GM21360 (cell line): ENCODE measurements at regions not wholly inside any gene's neighbourhood (a gene's known extent, or its start where the extent isn't known, plus 50 kb on each side); places are given as distances from the start of the nearest gene placed in this dataset.
"Not testable (repeated sequence)": the region's sequence is repeated elsewhere in the genome, so short reads cannot be mapped to it uniquely, and the experiment has no call there.

Source experiments
- ATAC-seq: cut with Tn5 transposase; IDR thresholded peaks from one replicate; pipeline ENCODE4 v1.9.1; 2021; ENCODE audit warnings: mild to moderate bottlenecking, moderate library complexity; ENCODE audit not compliant: unreplicated experiment

- no peak for ATAC-seq
Measured at GRCh38 chr3:33919312-33920120, 121.1 kb downstream of the PDCD6IP start.

GRCh38 chr3:33920511-33920910 is 122.1 kb downstream of the PDCD6IP start:
- no peak for ATAC-seq

DNA sequence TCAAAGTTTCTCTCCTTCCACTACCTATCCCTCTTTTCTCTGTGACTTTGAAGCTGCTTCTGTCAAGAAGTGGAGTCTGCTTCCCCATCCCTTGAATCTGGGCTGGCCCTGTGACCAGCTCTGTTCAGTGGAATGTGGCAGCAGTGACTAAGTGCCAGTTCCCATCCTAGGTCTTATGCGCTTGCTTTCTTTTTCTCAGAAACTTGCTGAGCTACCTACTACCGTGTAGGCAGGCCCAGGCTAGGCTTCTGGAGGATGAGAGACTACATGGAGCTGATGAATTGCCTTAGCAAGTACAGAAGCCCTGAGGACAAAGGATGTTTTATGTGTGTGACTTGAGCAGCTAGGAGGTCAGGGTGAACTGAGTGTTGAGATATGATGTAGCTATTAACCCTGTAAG is 123.2 kb downstream of the PDCD6IP start:
- ATAC-seq = no peak

GRCh38 chr3:33926998-33927605 is 128.7 kb downstream of the PDCD6IP start:
- no peak for ATAC-seq

DNA sequence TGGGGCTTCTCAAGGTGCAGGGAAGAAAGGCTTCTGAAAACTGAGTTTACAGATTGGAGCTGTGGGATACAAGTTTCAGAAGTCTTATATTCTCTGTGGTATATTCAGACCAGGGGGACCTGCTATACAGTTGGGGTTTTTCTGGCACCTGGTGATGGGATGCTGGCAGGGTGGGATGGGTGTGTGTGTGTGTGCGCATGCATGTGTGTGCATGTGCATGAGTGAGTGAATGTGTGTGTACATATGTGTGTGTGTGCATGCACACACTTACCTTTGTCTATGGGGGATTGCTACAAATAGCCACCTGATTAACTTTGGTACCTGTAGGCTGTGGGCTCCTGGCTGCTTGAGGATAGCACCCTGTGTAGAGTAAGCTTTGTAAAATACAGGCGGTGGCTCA is 131.4 kb downstream of the PDCD6IP start:
- ATAC-seq = no peak

DNA sequence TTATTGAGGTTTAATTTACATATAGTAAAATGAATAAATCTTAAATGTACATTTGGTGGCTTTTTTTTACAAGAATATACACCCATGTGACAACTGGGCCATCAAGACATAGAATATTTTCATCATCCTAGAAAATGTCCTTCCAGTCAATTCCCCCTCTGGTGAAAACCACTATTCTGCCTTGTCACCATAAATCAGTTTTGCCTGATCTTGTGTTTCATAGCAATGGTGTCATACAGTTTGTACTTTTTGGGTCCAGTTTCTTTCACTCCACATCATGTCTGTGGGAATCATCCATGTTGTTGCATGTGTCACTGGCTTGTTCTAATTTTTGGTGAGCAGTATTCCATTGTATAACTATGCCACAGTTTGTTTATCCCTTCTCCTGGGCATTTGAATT is 133.1 kb downstream of the PDCD6IP start:
- no peak for ATAC-seq

GRCh38 chr3:33932010-33932764 is 133.8 kb downstream of the PDCD6IP start:
- ATAC-seq = no peak

DNA sequence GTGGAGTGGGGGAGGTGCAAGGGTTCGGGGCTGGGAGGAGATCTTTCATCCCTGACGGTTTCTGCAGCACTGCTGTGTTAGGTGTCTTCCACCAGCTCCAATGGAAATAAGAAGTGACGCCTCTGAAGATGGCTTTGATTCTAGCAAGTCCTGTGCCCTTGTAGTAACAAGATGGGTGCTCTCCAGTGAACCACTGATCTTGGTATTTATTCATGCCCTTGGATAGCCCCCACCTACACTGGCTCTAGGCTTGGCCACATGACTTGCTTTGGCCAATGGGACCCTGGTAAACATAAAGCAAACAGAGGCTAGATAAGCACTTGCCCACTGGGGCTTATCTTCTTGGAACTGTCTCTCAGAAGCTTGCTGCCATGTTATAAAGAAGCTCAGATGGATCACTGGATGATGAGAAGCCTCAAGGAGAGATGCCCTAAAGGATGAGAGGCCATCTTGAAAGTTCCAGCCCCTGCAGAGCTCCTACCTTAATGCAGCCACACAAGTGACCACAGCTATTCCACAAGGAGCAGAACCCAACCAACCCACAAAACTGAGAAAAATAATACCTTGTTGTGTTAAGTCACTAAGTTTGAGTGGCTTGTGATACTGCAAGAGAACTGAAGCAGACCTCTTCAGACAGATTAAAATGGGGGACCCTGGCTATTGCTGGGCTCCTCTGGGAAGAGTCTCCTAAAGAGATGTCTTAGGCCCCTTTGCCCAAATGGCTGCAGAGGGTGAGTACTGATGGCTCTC is 137.9 kb downstream of the PDCD6IP start:
- ATAC-seq = no peak

DNA sequence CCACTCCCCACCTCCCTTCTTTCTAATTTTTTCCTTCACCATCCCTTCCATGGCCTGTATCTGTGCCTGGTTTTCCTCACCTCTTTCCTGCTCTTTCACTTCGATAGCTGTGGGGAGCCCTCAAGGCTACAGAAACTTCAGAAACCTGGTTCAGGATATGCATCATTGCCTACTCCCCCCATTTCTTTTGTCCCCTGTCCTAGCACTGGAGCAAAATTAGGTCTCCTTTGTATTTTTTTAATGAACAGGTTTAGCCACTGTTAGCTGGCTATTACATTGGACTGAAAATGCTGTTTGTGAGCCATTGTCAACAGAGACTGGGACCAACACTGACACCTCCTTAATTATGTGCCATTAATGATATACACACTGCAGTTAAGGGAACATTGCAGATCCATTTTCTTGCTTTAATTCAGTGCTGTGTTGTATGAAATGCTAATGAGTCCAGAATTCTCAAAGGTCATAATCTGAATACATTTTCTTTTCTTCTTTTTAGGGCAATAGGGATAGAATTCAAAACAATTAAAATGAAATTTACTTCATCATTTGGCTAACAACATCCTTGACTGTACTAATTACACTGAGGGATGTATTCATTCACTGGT is 138.6 kb downstream of the PDCD6IP start:
- ATAC-seq = no peak

DNA sequence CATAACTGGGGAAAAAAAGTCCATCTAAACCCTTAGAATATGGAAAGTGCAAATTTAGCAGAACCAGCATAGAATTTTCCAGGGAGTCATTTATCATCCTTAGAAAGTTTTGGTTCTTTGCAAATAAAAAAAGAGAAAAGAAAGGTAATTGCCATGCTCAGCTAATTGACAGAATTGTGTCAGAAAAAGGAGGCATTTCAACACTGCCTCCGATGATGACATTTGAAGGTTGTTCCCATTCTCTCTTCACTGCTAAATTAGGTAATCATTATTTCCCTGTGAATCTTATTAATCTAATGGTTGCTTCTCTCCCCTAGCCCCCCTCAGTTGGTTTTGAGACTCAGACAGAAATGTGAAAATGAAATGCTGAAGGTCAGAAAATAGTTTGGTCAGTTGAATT is 139.2 kb downstream of the PDCD6IP start:
- ATAC-seq = no peak

GRCh38 chr3:33940149-33940548 is 141.7 kb downstream of the PDCD6IP start:
- ATAC-seq = no peak

DNA sequence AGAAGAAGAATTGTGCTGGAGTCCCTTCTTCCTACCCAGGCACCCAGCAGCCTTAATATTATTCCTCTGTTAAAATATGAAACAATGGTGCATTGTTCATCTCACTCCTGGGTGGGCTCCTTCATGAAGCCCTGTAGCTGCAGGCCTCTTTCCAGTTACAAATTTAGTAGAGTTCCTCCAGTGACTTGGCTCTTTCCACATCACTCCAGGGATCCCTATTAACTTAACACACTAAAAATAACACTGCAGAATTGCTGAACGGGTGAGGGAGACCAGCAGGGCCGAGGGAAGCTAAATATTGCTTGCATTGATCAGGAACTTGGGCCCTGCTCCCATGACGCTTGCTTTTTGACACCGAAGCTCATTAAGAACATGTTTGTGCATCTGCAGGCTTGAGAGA is 142.3 kb downstream of the PDCD6IP start:
- no peak for ATAC-seq

DNA sequence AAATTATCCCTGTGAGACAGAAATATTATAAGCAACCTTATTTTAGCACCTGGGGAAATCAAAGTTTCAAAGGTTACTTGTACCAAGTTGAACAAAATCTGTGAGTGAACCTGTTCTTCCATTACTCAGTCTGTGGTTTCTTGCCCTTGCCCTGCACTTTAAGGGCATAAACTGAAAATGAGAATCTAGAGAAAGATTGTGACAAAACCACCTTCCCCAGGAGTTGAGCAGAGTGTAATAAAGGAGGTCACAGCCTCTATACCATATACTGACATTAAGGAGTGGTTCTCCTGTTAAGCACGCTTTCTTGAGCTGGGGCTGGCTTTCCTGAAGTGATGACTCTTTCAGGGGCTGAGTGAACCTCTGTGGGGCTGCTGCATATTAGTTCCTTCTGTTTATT is 143.4 kb downstream of the PDCD6IP start:
- no peak for ATAC-seq

DNA sequence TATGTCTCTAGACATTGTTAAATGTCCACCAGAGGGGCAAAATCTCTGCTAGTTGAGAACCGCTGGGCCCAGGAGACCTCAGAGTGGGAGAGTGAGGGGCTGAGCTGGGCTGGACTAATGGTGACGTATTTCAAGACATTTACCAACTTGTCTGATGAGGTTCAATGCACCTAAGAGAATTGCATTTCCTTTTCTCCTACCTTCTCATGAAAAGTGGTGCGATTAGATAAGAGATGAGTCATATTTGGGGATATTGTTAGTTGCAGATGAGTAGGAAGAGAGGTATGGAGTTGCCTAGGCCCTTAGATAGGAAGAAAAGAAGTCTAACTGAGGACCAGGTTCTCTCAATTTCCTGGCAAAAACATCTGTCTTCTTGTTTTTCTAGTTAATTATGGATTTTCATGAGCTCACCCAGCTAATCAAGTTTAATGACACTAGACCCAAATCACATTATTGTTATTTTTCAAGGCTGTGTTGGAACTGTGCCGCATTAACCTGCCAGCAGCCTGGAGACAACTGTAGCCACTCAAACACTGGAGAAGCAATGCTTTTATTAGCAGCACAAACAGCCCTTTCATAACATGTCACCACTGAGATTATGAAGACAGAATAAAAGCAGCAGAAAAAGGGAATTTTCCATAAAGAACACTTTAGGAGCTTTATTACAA is 144.2 kb downstream of the PDCD6IP start:
- no peak for ATAC-seq

DNA sequence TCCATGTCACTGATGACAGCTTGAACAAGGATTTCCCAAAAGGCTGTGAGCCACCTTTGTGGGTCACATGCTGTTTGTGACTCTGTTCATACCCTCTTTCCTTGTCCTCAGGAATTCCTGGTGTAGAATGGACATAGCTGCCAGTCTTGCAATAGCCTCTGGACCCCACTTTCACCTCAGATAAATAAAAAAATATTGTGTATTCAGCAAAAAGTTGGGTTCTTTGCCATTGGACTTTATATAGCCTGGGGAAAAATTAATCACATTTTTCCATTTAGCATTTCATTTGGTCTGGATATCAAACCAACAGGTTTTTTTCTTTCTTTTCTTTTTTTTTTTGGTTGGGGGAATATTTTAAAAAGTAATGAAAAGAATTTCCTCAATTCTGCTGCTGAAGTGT is 144.8 kb downstream of the PDCD6IP start:
- ATAC-seq = no peak

DNA sequence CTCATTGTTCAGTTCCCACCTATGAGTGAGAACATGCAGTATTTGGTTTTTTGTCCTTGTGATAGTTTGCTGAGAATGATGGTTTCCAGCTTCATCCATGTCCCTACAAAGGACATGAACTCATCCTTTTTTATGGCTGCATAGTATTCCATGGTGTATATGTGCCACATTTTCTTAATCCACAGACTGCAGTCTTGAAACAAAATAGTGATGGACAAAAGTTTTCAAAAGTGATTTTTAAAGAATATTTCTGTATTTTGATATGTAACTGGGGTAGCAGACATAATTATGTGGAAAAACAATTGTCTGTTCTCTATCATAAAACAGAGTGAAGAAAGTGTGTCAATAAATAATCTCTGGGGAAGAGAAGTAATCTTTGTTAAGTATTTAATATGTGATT is 148.2 kb downstream of the PDCD6IP start:
- not testable (repeated sequence) for ATAC-seq

DNA sequence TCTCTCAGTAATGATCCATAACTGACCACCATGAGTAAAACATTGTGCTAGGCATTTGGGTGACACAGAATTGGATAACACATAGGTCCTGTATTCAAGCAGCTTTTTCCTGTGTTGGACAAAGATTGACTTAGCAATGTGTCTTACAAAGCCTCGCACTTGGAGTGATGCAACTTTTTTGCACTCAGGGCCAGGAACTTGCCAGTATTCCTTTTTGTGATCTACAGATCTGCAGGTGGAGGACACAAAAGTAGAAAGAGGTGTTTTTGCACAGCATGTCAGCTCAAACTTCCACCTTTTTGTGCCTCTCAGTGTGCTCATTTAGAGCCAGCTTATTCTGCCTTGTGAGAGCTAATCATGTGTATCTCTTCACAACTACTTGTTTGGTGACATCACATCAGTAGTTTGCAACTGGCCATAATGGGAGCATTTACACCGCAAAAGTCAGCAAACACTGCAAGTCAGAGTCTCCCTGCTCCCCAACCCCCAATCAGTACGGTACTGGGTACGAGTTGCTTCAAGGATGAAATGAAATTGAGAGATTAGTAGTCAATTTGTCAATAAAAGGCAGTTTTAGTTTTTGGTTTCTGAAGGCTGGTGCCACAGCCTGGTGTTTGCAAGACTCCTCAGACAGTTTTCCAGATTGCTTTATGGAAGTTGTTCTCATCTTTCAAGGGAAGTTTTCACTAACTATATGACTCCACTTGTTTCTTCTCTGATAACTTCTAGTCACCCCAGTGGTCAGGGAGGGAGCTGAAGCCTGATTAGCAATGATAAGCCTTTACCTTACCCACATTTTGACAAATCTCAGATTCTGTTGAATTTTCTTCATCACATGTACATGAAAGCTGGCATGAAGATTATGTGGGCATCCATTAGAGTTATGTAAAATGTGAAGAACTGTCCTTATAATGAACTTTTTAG is 149.1 kb downstream of the PDCD6IP start:
- ATAC-seq = no peak

DNA sequence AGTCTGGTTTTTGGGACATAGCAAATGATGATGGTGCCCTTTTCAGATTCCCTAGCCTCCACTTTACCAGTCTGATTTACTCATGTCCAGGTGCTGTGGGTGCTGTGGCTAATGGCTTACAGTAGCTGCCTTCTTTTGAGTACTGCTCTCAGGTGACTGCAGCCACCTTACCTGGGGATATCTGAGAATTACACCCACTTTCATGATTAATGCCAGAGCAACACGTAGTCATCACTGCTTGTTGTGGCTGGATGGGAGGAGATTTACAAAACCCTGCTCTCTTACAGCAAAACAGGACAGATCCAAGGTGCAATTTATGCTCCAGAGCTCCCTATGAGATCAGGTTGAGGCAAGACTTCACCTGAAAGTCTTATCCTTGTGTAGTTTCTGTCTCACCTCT is 150.6 kb downstream of the PDCD6IP start:
- no peak for ATAC-seq

- ATAC-seq = no peak
Measured at GRCh38 chr3:33954956-33955355, 156.5 kb downstream of the PDCD6IP start.
